ENCODE measurements at regions not wholly inside any gene's neighbourhood (a gene's known extent, or its start where the extent isn't known, plus 50 kb on each side); places are given as distances from the start of the nearest gene placed in this dataset.
"Not testable (repeated sequence)": the region's sequence is repeated elsewhere in the genome, so short reads cannot be mapped to it uniquely, and the experiment has no call there.

GRCh38 chr1:157269656-157270375 lies 131.6 kb upstream of the ETV3 start:
- no peaks in the 10 kb centered on the region for H3K9me3 Mint-ChIP-seq
- TF ChIP-seq CTCF (IDR thresholded peaks at IDR 0.05; ENCODE audit: unreplicated experiment): no peak
- H3K27me3 Mint-ChIP-seq (ENCODE audit: low read depth): no peaks in the 10 kb centered on the region
- H3K4me1 Mint-ChIP-seq: no peaks in the 10 kb centered on the region
- H3K36me3 Mint-ChIP-seq: no peaks in the 10 kb centered on the region
- no peak overlapping the region for H3K4me3 Mint-ChIP-seq
- DNase-seq (ENCODE audit: low spot score in 2 of 2, unreplicated experiment in 2 of 2): no peak
- no peak overlapping the region for H3K27ac Mint-ChIP-seq

GRCh38 chr1:157262891-157263290 lies 124.7 kb upstream of the ETV3 start:
- Mint-ChIP-seq H3K27ac (no peak overlapping the region), H3K4me1 (peaks cover 3% of the 10 kb centered on the region), H3K36me3 (no peaks in the 10 kb centered on the region), H3K27me3 (ENCODE audit: low read depth) (no peaks in the 10 kb centered on the region), H3K9me3 (peaks cover 14% of the 10 kb centered on the region), H3K4me3 (no peak overlapping the region)
- no peak for TF ChIP-seq CTCF (IDR thresholded peaks at IDR 0.05; ENCODE audit: unreplicated experiment)
- DNase-seq (ENCODE audit: low spot score in 2 of 2, unreplicated experiment in 2 of 2): no peak

- no peak overlapping the region for H3K27ac Mint-ChIP-seq
- no peak overlapping the region for H3K4me3 Mint-ChIP-seq
- no peaks in the 10 kb centered on the region for H3K27me3 Mint-ChIP-seq (ENCODE audit: low read depth)
- peaks cover 3% of the 10 kb centered on the region for H3K4me1 Mint-ChIP-seq
- no peaks in the 10 kb centered on the region for H3K36me3 Mint-ChIP-seq
- TF ChIP-seq CTCF (IDR thresholded peaks at IDR 0.05; ENCODE audit: unreplicated experiment): no peak
- no peak for DNase-seq (ENCODE audit: low spot score in 2 of 2, unreplicated experiment in 2 of 2)
- peaks cover 14% of the 10 kb centered on the region for H3K9me3 Mint-ChIP-seq
These were observed 124.2 kb upstream of the ETV3 start for GRCh38 chr1:157262422-157262821.

- H3K4me3 Mint-ChIP-seq; H3K27me3 Mint-ChIP-seq (ENCODE audit: low read depth); H3K4me1 Mint-ChIP-seq; H3K27ac Mint-ChIP-seq; DNase-seq (ENCODE audit: low spot score in 2 of 2, unreplicated experiment in 2 of 2); H3K36me3 Mint-ChIP-seq: not testable (repeated sequence)
- H3K9me3 Mint-ChIP-seq: peaks cover 39% of the 10 kb centered on the region
These were observed 117.7 kb upstream of the ETV3 start for GRCh38 chr1:157255891-157256290.

- H3K9me3 Mint-ChIP-seq: peaks cover 30% of the 10 kb centered on the region
These were observed 116.0 kb upstream of the ETV3 start for GRCh38 chr1:157254183-157254582.

GRCh38 chr1:157252473-157252872 lies 114.3 kb upstream of the ETV3 start:
- Mint-ChIP-seq H3K9me3 (peaks cover 35% of the 10 kb centered on the region), H3K4me1 (peaks cover 13% of the 10 kb centered on the region), H3K36me3 (peaks cover 2% of the 10 kb centered on the region), H3K27ac (no peak overlapping the region), H3K4me3 (no peak overlapping the region), H3K27me3 (ENCODE audit: low read depth) (no peaks in the 10 kb centered on the region)
- DNase-seq (ENCODE audit: low spot score in 2 of 2, unreplicated experiment in 2 of 2): no peak
- no peak for TF ChIP-seq CTCF (IDR thresholded peaks at IDR 0.05; ENCODE audit: unreplicated experiment)

More at GRCh38 chr1:157254183-157254582, 116.0 kb upstream of the ETV3 start:
- H3K27me3 Mint-ChIP-seq (ENCODE audit: low read depth); DNase-seq (ENCODE audit: low spot score in 2 of 2, unreplicated experiment in 2 of 2); H3K36me3 Mint-ChIP-seq; H3K4me3 Mint-ChIP-seq; H3K27ac Mint-ChIP-seq: not testable (repeated sequence)
- H3K4me1 Mint-ChIP-seq: peaks cover 13% of the 10 kb centered on the region

GRCh38 chr1:157249739-157250138 lies 111.5 kb upstream of the ETV3 start:
- Mint-ChIP-seq H3K27me3 (ENCODE audit: low read depth) (no peaks in the 10 kb centered on the region), H3K9me3 (peaks cover 30% of the 10 kb centered on the region), H3K4me3 (no peak overlapping the region), H3K36me3 (peaks cover 2% of the 10 kb centered on the region), H3K27ac (no peak overlapping the region), H3K4me1 (peaks cover 13% of the 10 kb centered on the region)
- TF ChIP-seq CTCF (IDR thresholded peaks at IDR 0.05; ENCODE audit: unreplicated experiment): no peak
- no peak for DNase-seq (ENCODE audit: low spot score in 2 of 2, unreplicated experiment in 2 of 2)
